MM.1S (cell line): ENCODE measurements at regions not wholly inside any gene's neighbourhood (a gene's known extent, or its start where the extent isn't known, plus 50 kb on each side); places are given as distances from the start of the nearest gene placed in this dataset.

Experiments
- DNase-seq: peaks from one replicate; pipeline ENCODE4 v3.0.0-alpha.2; 2015
- H2AFZ ChIP-seq: fragments of 300-600 bp; sonication (generic); 2 replicates; pipeline ENCODE4 v1.6.0; 2016; ENCODE audit warnings: antibody characterized with exemption, low read length
- H3F3A ChIP-seq: fragments of 300-600 bp; sonication (generic); 2 replicates; pipeline ENCODE4 v1.6.1; 2016; ENCODE audit warnings: mild to moderate bottlenecking, antibody characterized with exemption, low read length, moderate library complexity, mixed read lengths; ENCODE audit not compliant: insufficient read depth
- H3K27ac ChIP-seq: fragments of 300-600 bp; sonication (generic); 2 replicates; pipeline ENCODE4 v1.5.1; 2016; ENCODE audit warnings: mild to moderate bottlenecking, low read length
- H3K27me3 ChIP-seq: fragments of 300-600 bp; sonication (generic); replicated peaks from 2 replicates; pipeline ENCODE4 v1.6.0; 2016; ENCODE audit warnings: low read length; ENCODE audit not compliant: insufficient read depth
- H3K36me3 ChIP-seq: fragments of 300-600 bp; sonication (generic); replicated peaks from 2 replicates; pipeline ENCODE4 v1.6.1; 2016; ENCODE audit warnings: mild to moderate bottlenecking, low read length, mixed read lengths; ENCODE audit not compliant: insufficient read depth
- H3K4me1 ChIP-seq: fragments of 300-600 bp; sonication (generic); 2 replicates; pipeline ENCODE4 v1.6.1; 2016; ENCODE audit warnings: low read length, mixed read lengths
- H3K4me2 ChIP-seq: fragments of 300-600 bp; sonication (generic); 2 replicates; pipeline ENCODE4 v1.6.0; 2016; ENCODE audit warnings: low read depth, low read length
- H3K4me3 ChIP-seq: fragments of 300-600 bp; sonication (generic); 2 replicates; pipeline ENCODE4 v1.5.1; 2016; ENCODE audit warnings: low read length, mixed read lengths
- H3K79me2 ChIP-seq: fragments of 300-600 bp; sonication (generic); 2 replicates; pipeline ENCODE4 v1.6.1; 2016; ENCODE audit warnings: mixed run types, low read length, mixed read lengths
- H3K9ac ChIP-seq: fragments of 300-600 bp; sonication (generic); 2 replicates; pipeline ENCODE4 v1.6.1; 2016; ENCODE audit warnings: low read length, mixed read lengths
- H3K9me2 ChIP-seq: fragments of 300-600 bp; sonication (generic); replicated peaks from 2 replicates; pipeline ENCODE4 v1.6.1; 2016; ENCODE audit warnings: mild to moderate bottlenecking, low read length, mixed read lengths; ENCODE audit not compliant: insufficient read depth
- H3K9me3 ChIP-seq: fragments of 300-600 bp; sonication (generic); replicated peaks from 2 replicates; pipeline ENCODE4 v1.6.1; 2016; ENCODE audit warnings: mild to moderate bottlenecking, low read length, mixed read lengths; ENCODE audit not compliant: insufficient read depth
- H4K20me1 ChIP-seq: fragments of 300-600 bp; sonication (generic); 2 replicates; pipeline ENCODE4 v1.6.1; 2016; ENCODE audit warnings: mild to moderate bottlenecking, low read length, moderate library complexity, mixed read lengths; ENCODE audit not compliant: insufficient read depth
- EZH2 ChIP-seq: fragments of 300-600 bp; sonication (generic); optimal IDR thresholded peaks from 2 replicates; pipeline ENCODE3; 2017; ENCODE audit warnings: low read depth, mild to moderate bottlenecking, antibody characterized with exemption, low read length, mixed read lengths
- EZH2phosphoT487 ChIP-seq: fragments of 300-600 bp; sonication (generic); IDR thresholded peaks from 2 replicates; pipeline ENCODE4 v1.6.1; 2018; ENCODE audit warnings: antibody characterized with exemption, low read length
- TF ChIP-seq, protein P1 (sequence below): fragments of 300-600 bp; sonication (generic); IDR thresholded peaks from 2 replicates; pipeline ENCODE4 v1.5.1; 2016; ENCODE audit warnings: antibody characterized with exemption, low read length, mixed read lengths

GRCh38 chr20:56926501-56926900 is 297.4 kb downstream of the TFAP2C start:
- no peaks in the 10 kb centered on the region for H3K36me3 ChIP-seq

DNA sequence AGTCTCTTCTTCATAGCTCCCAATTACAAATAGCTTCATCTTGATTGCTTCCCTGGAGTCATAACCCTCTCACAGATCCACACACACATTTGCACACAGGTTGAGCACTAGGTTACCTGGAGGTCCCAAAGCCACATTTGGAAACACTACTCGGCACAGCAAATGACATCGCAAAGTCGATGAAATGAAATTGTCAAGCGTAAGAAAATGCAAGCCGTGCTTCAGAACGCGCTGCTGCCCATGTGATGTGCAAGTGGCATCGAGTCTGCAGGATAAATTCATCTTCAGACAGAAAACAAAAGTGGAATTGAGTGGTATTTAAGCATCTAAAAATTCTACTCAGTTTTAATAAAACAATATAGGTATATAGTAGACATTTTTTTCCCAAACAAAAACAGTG is 298.0 kb downstream of the TFAP2C start:
- Histone ChIP-seq H3K36me3 (no peaks in the 10 kb centered on the region), H3K79me2 (no peaks in the 10 kb centered on the region), H3F3A (no peaks in the 10 kb centered on the region), H3K9ac (no peak overlapping the region), H2AFZ (no peak overlapping the region), H3K27ac (no peak overlapping the region), H3K4me2 (no peak overlapping the region), H4K20me1 (no peaks in the 10 kb centered on the region), H3K9me2 (no peaks in the 10 kb centered on the region), H3K4me1 (no peaks in the 10 kb centered on the region), H3K4me3 (no peak overlapping the region), H3K9me3 (no peaks in the 10 kb centered on the region), H3K27me3 (no peaks in the 10 kb centered on the region)
- no peak for TF ChIP-seq EZH2
- TF ChIP-seq, protein P1, sequence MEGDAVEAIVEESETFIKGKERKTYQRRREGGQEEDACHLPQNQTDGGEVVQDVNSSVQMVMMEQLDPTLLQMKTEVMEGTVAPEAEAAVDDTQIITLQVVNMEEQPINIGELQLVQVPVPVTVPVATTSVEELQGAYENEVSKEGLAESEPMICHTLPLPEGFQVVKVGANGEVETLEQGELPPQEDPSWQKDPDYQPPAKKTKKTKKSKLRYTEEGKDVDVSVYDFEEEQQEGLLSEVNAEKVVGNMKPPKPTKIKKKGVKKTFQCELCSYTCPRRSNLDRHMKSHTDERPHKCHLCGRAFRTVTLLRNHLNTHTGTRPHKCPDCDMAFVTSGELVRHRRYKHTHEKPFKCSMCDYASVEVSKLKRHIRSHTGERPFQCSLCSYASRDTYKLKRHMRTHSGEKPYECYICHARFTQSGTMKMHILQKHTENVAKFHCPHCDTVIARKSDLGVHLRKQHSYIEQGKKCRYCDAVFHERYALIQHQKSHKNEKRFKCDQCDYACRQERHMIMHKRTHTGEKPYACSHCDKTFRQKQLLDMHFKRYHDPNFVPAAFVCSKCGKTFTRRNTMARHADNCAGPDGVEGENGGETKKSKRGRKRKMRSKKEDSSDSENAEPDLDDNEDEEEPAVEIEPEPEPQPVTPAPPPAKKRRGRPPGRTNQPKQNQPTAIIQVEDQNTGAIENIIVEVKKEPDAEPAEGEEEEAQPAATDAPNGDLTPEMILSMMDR: no peak
- no peak for DNase-seq

More at GRCh38 chr20:56926501-56926900, 297.4 kb downstream of the TFAP2C start:
- no peaks in the 10 kb centered on the region for H3K9me3 ChIP-seq
- no peaks in the 10 kb centered on the region for H3K27me3 ChIP-seq
- H3K9me2 ChIP-seq: no peaks in the 10 kb centered on the region
- H3K4me3 ChIP-seq: no peak overlapping the region
- TF ChIP-seq EZH2: no peak
- TF ChIP-seq, protein P1: no peak
- TF ChIP-seq EZH2phosphoT487: no peak
- H3K4me1 ChIP-seq: no peaks in the 10 kb centered on the region
- H3K79me2 ChIP-seq: no peaks in the 10 kb centered on the region
- no peaks in the 10 kb centered on the region for H3F3A ChIP-seq
- no peaks in the 10 kb centered on the region for H4K20me1 ChIP-seq
- no peak overlapping the region for H3K9ac ChIP-seq
- H3K4me2 ChIP-seq: no peak overlapping the region
- H3K27ac ChIP-seq: no peak overlapping the region
- H2AFZ ChIP-seq: no peak overlapping the region
- no peak for DNase-seq

GRCh38 chr20:56928007-56928406 is 298.9 kb downstream of the TFAP2C start:
- Histone ChIP-seq H3K4me1 (no peaks in the 10 kb centered on the region), H3K4me3 (no peak overlapping the region), H4K20me1 (no peaks in the 10 kb centered on the region), H3K9me2 (no peaks in the 10 kb centered on the region), H2AFZ (no peak overlapping the region), H3K27ac (no peak overlapping the region), H3F3A (no peaks in the 10 kb centered on the region), H3K9me3 (no peaks in the 10 kb centered on the region), H3K36me3 (no peaks in the 10 kb centered on the region), H3K27me3 (no peaks in the 10 kb centered on the region), H3K79me2 (no peaks in the 10 kb centered on the region), H3K4me2 (no peak overlapping the region), H3K9ac (no peak overlapping the region)
- no peak for DNase-seq
- TF ChIP-seq, protein P1: no peak
- TF ChIP-seq EZH2 (no peak), EZH2phosphoT487 (no peak)

GRCh38 chr20:56929606-56930005 is 300.5 kb downstream of the TFAP2C start:
- TF ChIP-seq, protein P1: no peak
- TF ChIP-seq EZH2phosphoT487 (no peak), EZH2 (no peak)
- Histone ChIP-seq H4K20me1 (no peaks in the 10 kb centered on the region), H3K27ac (no peak overlapping the region), H3K79me2 (no peaks in the 10 kb centered on the region), H3F3A (no peaks in the 10 kb centered on the region), H3K4me1 (no peaks in the 10 kb centered on the region), H3K27me3 (no peaks in the 10 kb centered on the region), H3K4me3 (no peak overlapping the region), H2AFZ (no peak overlapping the region), H3K4me2 (no peak overlapping the region), H3K9me3 (no peaks in the 10 kb centered on the region), H3K9me2 (no peaks in the 10 kb centered on the region), H3K9ac (no peak overlapping the region), H3K36me3 (no peaks in the 10 kb centered on the region)
- DNase-seq: no peak
